HPDE6-E6E7 (cell line): ENCODE measurements at regions not wholly inside any gene's neighbourhood (a gene's known extent, or its start where the extent isn't known, plus 50 kb on each side); places are given as distances from the start of the nearest gene placed in this dataset.

Experiments used
- DNase-seq: peaks from one replicate; pipeline ENCODE4 v3.0.0; 2011; ENCODE audit warnings: missing footprints; ENCODE audit errors: extremely low spot score

GRCh38 chr10:85542936-85543730 is 823.5 kb downstream of the GRID1 start:
- no peak for DNase-seq

- no peak for DNase-seq
Measured at GRCh38 chr10:85544956-85545355, 821.6 kb downstream of the GRID1 start.

GRCh38 chr10:85545874-85546273 is 820.7 kb downstream of the GRID1 start:
- DNase-seq, result no peak

- DNase-seq, result no peak
Measured at GRCh38 chr10:85547460-85548023, 819.1 kb downstream of the GRID1 start.

GRCh38 chr10:85548034-85548433 is 818.6 kb downstream of the GRID1 start:
- DNase-seq, result peak; percentile 79
